Tibial artery (tissue), 4 donors: ENCODE measurements at regions not wholly inside any gene's neighbourhood (a gene's known extent, or its start where the extent isn't known, plus 50 kb on each side); places are given as distances from the start of the nearest gene placed in this dataset.

ENCODE experiments used
- DNase-seq, 2 donors: peaks; one replicate each; pipeline ENCODE4 v3.0.0-alpha.2; 2019
- H3K27ac ChIP-seq, 2 donors: fragments of 200-600 bp; sonication (generic) in 1 of 2; 1 replicate in 1 of 2; 2 replicates in 1 of 2; pipeline ENCODE4 v1.5.1; 2018 to 2019; ENCODE audit warnings: mild to moderate bottlenecking in 1 of 2
- H3K27me3 ChIP-seq, 2 donors: fragments of 200-600 bp; sonication (generic) in 1 of 2; one replicate each; pipeline versions ENCODE4 v1.5.1 to v1.6.0; 2016 to 2019
- H3K36me3 ChIP-seq, 3 donors: fragments of 200-600 bp; sonication (generic) in 2 of 3; one replicate each; pipeline ENCODE4 v1.5.1; 2016 to 2019; ENCODE audit warnings: mild to moderate bottlenecking in 2 of 3
- H3K4me1 ChIP-seq, 4 donors: fragments of 200-600 bp; sonication (generic) in 2 of 4; 1 replicate in 3 of 4; 2 replicates in 1 of 4; pipeline ENCODE4 v1.5.1; 2016 to 2019
- H3K4me3 ChIP-seq, 2 donors: fragments of 200-600 bp; sonication (generic) in 1 of 2; 1 replicate in 1 of 2; 2 replicates in 1 of 2; pipeline ENCODE4 v1.5.1; 2018 to 2019; ENCODE audit warnings: mild to moderate bottlenecking in 2 of 2
- H3K9me3 ChIP-seq, 3 donors: fragments of 200-600 bp; sonication (generic) in 1 of 3; one replicate each; pipeline ENCODE4 v1.5.1; 2016 to 2019
- CTCF ChIP-seq, 2 experiments: fragments of 200-600 bp in 1 of 2; fragments of 450-650 bp in 1 of 2; IDR thresholded peaks; one replicate each; pipeline ENCODE4 v1.5.1; 2017 to 2019; ENCODE audit warnings: antibody characterized with exemption in 2 of 2, mild to moderate bottlenecking in 1 of 2, moderate library complexity in 1 of 2
- intact Hi-C: fragments of 100-400 bp; cut with DNase I; formaldehyde crosslinking; loops from one replicate; pipeline ENCODE4 v1.15.0; 2023; ENCODE audit warnings: low total_unique reads

DNA sequence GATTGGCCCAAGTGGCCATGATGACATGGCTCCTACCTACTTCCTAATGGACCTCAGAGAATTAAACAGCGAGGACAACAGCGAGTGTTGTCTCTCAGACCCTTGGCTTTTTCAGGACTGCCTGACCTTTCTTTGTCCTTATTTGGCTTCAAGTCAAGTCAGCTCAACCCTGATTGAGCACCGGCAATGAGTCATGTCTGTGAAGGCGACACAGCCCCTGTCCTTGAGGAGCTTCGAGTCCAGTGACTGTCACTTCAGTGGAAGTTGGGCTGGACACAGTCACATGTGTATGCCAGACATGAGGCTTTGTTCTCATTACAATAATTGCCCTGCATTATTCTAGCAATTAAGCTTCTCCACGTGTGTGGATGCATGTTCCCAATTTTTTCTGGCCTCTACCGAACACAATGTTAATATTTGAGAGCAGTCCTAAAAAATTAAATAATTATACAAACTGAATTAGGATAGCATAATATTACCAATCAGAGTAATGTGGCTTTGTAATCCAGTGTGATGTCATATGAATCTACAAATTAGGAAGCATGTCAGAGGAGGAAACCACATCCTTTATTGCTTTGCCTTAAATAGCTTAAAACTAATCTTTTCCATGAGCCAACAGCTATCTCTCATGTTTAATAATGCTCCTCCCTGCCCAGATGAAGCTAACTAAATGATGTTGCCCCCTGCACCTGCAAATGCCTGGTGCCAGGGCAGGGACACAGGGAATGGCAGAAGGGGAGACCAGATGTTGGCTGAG is 178.6 kb downstream of the CDH26 start:
- peaks cover 0 to 5% of the 10 kb centered on the region in 2 donors for H3K27me3 ChIP-seq
- H3K4me1 ChIP-seq = no peaks in the 10 kb centered on the region
- no peaks in the 10 kb centered on the region for H3K36me3 ChIP-seq
- no peak for TF ChIP-seq CTCF (IDR thresholded peaks at IDR 0.05)
- no peaks in the 10 kb centered on the region for H3K9me3 ChIP-seq
- intact Hi-C loops = no loop called here
- H3K4me3 ChIP-seq = no peak overlapping the region
- no peak overlapping the region for H3K27ac ChIP-seq
- DNase-seq = no peak

DNA sequence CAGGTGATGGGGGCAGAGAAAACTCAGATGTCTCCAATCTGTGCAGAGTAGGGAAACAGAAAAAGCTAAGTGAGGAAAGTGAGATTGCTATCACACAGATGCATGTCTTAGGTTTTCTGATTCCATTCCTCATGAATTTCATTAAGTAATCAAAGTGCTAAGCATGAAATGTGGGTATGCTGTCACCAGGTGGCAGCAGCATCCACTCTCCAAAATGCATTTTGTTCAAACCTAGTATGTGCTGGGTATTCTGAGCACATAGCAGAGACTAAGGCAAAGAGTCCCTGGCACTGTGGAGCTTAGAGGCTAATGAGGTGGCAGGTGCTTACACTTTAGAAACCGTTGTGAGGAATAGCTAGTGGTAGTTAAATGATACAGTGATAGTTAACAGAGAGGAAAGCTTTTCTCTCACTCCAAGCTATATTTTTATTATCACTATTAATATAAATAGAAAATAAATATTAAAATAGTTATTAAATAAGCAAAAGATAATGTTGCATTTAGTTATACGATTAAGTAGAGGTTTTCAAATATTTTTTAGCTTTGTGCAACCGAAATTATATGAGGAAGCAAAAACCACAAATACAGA is 179.5 kb downstream of the CDH26 start:
- DNase-seq = no peak
- H3K4me3 ChIP-seq = peak overlapping the region; percentile 34 to 43
- no peaks in the 10 kb centered on the region for H3K27me3 ChIP-seq
- H3K36me3 ChIP-seq = no peaks in the 10 kb centered on the region
- no peaks in the 10 kb centered on the region for H3K9me3 ChIP-seq
- TF ChIP-seq CTCF (IDR thresholded peaks at IDR 0.05) = peak in 1 of 2 experiments; percentile 12
- no peak overlapping the region for H3K27ac ChIP-seq
- no peaks in the 10 kb centered on the region for H3K4me1 ChIP-seq
- intact Hi-C loops = no loop called here

DNA sequence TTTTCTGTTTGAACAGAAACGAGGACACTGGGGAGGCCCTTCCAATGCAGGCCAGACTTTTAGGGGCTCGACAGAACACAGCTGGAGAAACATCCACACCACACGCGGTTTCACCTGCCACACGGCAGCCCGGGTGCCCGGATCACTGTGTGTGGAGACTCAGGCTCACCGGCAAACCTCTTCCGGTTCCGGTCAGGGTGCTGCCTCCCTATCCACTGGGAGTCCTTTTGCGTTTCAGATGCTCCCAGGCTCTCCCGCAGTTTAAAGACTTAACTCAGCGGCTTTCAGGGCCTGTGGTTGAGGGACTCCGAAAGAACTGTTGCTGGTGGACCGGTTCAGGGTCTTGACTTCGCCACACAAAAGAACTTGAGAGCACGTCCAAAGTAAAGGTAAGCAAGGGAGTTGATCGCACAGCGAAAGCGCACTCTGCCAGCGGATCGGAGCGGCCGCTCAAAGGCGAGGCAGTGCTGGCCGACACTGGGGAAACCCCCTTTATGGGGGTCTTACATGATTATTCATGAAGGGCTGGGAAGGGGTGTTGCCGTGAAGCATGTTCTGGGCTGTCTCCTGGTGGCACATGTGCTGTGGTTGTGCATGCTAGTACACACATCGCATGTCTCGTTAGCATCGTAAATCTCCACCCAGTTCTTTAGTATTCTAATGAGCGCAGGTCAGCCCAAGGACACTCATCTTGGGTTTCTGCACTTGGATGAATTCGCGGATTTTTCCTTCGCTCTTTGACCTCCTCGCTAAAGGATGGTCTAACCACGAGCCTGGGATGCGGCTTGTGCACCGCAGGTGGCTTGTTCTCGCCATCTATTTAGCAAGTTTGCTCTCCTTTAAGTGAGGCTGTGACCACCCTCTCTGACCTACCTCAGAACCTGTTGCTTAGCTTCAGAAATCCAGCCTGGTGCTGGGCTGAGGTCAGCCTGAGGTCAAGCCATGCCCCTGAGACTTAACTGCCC is 180.3 kb downstream of the CDH26 start:
- Histone ChIP-seq H3K27ac (no peak overlapping the region), H3K9me3 (no peaks in the 10 kb centered on the region), H3K4me1 (no peaks in the 10 kb centered on the region), H3K36me3 (no peaks in the 10 kb centered on the region), H3K4me3 (peak overlapping the region; percentile 34 to 43), H3K27me3 (no peaks in the 10 kb centered on the region)
- TF ChIP-seq CTCF (IDR thresholded peaks at IDR 0.05) = no peak
- intact Hi-C loops = no loop called here
- DNase-seq = peak in 1 of 2 donors; percentile 31

- Histone ChIP-seq H3K4me1 (no peaks in the 10 kb centered on the region), H3K27me3 (no peaks in the 10 kb centered on the region), H3K9me3 (no peaks in the 10 kb centered on the region), H3K27ac (no peak overlapping the region), H3K4me3 (no peak overlapping the region), H3K36me3 (no peaks in the 10 kb centered on the region)
- no peak for DNase-seq
- intact Hi-C loops = no loop called here
- TF ChIP-seq CTCF (IDR thresholded peaks at IDR 0.05) = no peak
Measured at GRCh38 chr20:60139663-60140446, 181.6 kb downstream of the CDH26 start.

GRCh38 chr20:60142587-60142986 is 184.4 kb downstream of the CDH26 start:
- no peak for TF ChIP-seq CTCF (IDR thresholded peaks at IDR 0.05)
- intact Hi-C loops = no loop called here
- Histone ChIP-seq H3K27me3 (no peaks in the 10 kb centered on the region), H3K9me3 (no peaks in the 10 kb centered on the region), H3K27ac (no peak overlapping the region), H3K4me1 (no peaks in the 10 kb centered on the region), H3K36me3 (no peaks in the 10 kb centered on the region), H3K4me3 (no peak overlapping the region)
- DNase-seq = no peak
